ENCODE measurements at regions not wholly inside any gene's neighbourhood (a gene's known extent, or its start where the extent isn't known, plus 50 kb on each side); places are given as distances from the start of the nearest gene placed in this dataset.
"Not testable (repeated sequence)": the region's sequence is repeated elsewhere in the genome, so short reads cannot be mapped to it uniquely, and the experiment has no call there.

GRCh38 chrX:144197057-144197456, 313.2 kb downstream of the UBE2NL start:
- not testable (repeated sequence) for TF ChIP-seq CTCF (IDR thresholded peaks at IDR 0.05; ENCODE audit: poor library complexity, severe bottlenecking); REST (IDR thresholded peaks at IDR 0.05; ENCODE audit: borderline replicate concordance)

Data from neural cell (in vitro differentiated cells).